IPS-20b (cell line): ENCODE measurements at regions not wholly inside any gene's neighbourhood (a gene's known extent, or its start where the extent isn't known, plus 50 kb on each side); places are given as distances from the start of the nearest gene placed in this dataset.

Experiments
- H3K27ac ChIP-seq: one replicate; pipeline ENCODE4 v1.5.1; 2013; ENCODE audit warnings: low read length
- H3K27me3 ChIP-seq: 2 replicates; pipeline ENCODE4 v1.6.1; 2013; ENCODE audit warnings: mild to moderate bottlenecking, low read length, inconsistent platforms; ENCODE audit not compliant: insufficient read depth
- H3K36me3 ChIP-seq: 2 replicates; pipeline ENCODE4 v1.6.1; 2013; ENCODE audit warnings: low read depth, mild to moderate bottlenecking, inconsistent platforms, low read length, moderate library complexity; ENCODE audit not compliant: insufficient read depth
- H3K4me1 ChIP-seq: 2 replicates; pipeline ENCODE4 v1.6.1; 2013; ENCODE audit warnings: mild to moderate bottlenecking, control low read depth, inconsistent platforms, low read length, moderate library complexity; ENCODE audit not compliant: insufficient read depth
- H3K4me3 ChIP-seq: 2 replicates; pipeline ENCODE4 v1.5.1; 2013; ENCODE audit warnings: mild to moderate bottlenecking, low read length, inconsistent platforms
- H3K9ac ChIP-seq: 2 replicates; pipeline ENCODE4 v1.6.1; 2013; ENCODE audit warnings: low read depth, mild to moderate bottlenecking, inconsistent platforms, low read length, moderate library complexity
- H3K9me3 ChIP-seq: 2 replicates; pipeline ENCODE4 v1.6.1; 2013; ENCODE audit warnings: mild to moderate bottlenecking, low read depth, low read length, inconsistent platforms; ENCODE audit not compliant: insufficient read depth

DNA sequence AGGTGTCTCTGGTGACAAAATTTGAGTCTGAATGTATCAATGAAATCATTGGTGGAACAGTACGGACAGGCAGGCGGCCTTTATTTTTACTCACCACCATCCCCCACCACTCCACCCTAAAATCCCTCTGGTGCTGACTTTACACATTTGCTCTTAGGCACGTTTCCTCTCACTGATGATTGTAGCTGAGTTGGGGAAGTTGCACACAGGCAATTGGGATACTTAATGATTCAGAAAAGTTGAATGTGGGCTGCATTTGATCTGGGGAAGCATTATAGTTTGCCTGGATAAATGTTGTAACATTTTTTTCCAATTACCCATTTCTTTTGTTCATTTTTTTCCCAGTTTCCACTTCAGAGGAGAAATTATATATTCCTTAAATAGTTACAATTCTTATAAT, 658.4 kb downstream of the TLR4 start:
- H3K4me1 ChIP-seq, result no peaks in the 10 kb centered on the region
- H3K4me3 ChIP-seq, result no peak overlapping the region
- H3K9me3 ChIP-seq, result no peaks in the 10 kb centered on the region
- H3K36me3 ChIP-seq, result no peaks in the 10 kb centered on the region
- H3K27ac ChIP-seq, result no peak overlapping the region
- no peaks in the 10 kb centered on the region for H3K27me3 ChIP-seq
- H3K9ac ChIP-seq, result no peak overlapping the region

DNA sequence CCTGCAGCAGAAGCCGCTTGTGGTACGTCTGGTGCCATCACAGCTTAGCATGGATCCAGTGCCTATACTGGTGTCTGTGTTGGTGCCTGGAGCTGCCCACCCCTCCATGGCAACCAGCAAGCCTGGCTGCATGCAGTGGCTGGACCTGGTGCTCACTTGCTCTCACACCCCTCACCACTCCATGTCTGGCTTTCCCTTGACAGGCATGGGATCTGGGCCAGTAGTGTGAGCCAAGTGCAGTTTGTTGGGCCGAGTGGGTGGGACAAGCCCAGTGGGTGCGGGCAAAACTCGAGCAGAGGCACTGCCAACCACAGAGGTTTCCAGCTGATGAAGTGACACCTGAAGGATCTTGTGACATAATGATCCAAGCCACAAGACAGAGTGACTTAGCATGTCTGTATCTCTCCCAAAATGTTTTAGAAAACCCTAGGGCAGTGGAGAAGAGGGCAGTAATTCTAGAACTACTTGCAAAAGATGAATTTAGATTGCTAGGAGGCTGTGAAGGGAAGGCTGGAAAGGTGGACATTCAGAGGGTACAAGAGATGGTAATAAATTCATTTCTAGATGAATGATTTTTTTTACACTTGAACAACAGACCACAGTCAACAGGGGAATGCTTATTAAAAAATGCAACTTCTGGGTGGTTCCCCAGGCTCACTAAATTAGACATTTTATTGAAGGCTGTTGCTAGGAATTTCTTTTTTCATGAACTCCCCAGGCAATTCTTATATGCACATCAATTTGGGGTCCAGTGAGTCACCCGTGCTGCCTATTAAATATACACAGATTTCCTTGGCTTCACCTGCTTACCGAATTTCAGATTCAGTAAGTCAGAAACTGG, 660.3 kb downstream of the TLR4 start:
- H3K27me3 ChIP-seq, result no peaks in the 10 kb centered on the region
- no peaks in the 10 kb centered on the region for H3K4me1 ChIP-seq
- no peaks in the 10 kb centered on the region for H3K36me3 ChIP-seq
- no peaks in the 10 kb centered on the region for H3K9me3 ChIP-seq
- H3K9ac ChIP-seq, result no peak overlapping the region
- H3K27ac ChIP-seq, result no peak overlapping the region
- H3K4me3 ChIP-seq, result no peak overlapping the region

DNA sequence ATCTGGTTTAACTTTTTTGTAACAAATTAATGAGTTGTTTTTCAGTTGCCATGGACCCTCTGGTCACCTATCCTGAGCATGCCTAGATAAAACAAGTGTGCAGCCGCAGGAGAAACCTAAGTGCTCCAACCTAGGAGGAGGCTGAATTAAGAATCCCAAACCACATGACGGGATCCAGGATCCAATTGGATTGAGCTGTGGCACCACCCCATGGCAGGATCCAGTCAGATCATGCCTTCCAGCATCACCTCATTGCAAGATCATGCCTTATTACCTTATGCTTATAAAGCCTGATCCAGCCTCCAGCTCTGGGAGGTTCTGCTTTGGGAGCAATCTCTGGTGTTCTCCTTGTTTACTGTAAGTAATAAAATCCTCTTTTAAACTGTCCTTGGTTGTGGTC, 662.0 kb downstream of the TLR4 start:
- Histone ChIP-seq H3K27ac (no peak overlapping the region), H3K27me3 (no peaks in the 10 kb centered on the region), H3K4me1 (no peaks in the 10 kb centered on the region), H3K9me3 (no peaks in the 10 kb centered on the region), H3K4me3 (no peak overlapping the region), H3K36me3 (no peaks in the 10 kb centered on the region), H3K9ac (no peak overlapping the region)

DNA sequence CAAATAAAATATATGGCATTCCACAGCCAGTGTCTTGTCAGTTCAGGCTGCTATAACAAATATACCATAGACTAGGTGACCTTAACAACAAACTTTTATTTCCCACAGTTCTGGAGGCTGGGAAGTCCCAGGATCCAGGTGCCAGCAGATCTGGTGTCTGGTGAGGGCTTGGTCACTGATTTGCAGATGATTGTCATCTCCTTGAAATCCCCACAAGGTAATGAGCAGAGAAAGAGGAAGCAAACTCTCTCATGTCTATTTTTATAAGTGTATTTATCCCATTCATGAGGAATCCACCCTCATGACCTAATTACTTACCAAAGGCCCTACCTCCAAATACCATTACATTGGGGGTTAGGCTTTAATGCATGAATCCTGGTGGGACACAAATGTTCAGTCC, 663.2 kb downstream of the TLR4 start:
- H3K27me3 ChIP-seq, result no peaks in the 10 kb centered on the region
- no peaks in the 10 kb centered on the region for H3K9me3 ChIP-seq

DNA sequence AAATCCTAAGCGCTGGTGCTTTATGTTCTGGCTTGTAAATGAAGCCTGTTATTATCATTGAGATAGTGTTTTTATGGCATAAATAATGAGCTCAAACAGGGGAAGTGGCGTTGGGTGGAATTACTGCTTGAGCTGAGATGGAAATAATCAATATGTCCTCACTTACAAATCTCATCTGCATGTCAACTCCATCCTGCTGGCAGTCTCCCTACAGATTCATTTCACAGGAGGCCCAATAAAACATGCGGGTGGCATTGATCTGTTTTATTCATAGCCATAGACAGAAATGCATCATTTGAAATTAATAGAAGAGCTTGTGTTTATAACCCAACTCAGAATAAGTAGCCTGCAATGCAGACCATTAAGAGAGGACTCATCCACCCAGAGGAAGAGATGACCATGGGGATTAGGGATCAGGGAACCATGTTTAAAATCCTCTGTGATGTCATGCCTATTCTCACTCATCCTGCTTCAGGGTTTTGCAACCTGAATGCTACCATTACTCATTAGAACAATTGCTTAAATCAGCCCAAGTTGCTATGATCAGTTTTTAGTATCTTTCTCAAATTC, 680.4 kb downstream of the TLR4 start:
- Histone ChIP-seq H3K36me3 (no peaks in the 10 kb centered on the region), H3K4me1 (no peaks in the 10 kb centered on the region), H3K9ac (no peak overlapping the region), H3K27me3 (no peaks in the 10 kb centered on the region), H3K27ac (no peak overlapping the region), H3K9me3 (no peaks in the 10 kb centered on the region), H3K4me3 (no peak overlapping the region)

More for the DNA sequence above, 663.2 kb downstream of the TLR4 start:
- H3K4me1 ChIP-seq, result no peaks in the 10 kb centered on the region
- H3K27ac ChIP-seq, result no peak overlapping the region
- no peak overlapping the region for H3K4me3 ChIP-seq
- no peaks in the 10 kb centered on the region for H3K36me3 ChIP-seq
- no peak overlapping the region for H3K9ac ChIP-seq

DNA sequence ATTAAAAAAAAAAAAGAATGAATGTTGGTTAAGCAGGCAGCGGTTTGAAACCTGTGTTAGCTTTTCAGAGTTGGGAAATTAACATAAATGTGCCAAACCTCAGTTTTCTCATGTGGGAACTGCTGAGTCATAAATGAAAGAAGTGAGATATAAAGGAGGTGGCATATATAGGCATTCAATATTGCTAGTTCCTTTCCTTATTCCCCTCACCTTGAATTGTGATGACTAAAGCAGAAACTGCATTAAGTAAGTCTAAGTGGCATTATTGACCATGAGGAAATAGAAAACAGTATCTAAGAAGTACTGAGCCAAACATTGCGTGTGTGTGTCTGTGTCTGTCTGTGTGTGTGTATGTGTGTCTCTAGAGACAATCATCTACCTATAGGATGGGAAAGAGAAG, 691.2 kb downstream of the TLR4 start:
- Histone ChIP-seq H3K36me3 (no peaks in the 10 kb centered on the region), H3K4me3 (no peak overlapping the region), H3K9me3 (no peaks in the 10 kb centered on the region), H3K27me3 (no peaks in the 10 kb centered on the region), H3K4me1 (no peaks in the 10 kb centered on the region), H3K9ac (no peak overlapping the region), H3K27ac (no peak overlapping the region)

DNA sequence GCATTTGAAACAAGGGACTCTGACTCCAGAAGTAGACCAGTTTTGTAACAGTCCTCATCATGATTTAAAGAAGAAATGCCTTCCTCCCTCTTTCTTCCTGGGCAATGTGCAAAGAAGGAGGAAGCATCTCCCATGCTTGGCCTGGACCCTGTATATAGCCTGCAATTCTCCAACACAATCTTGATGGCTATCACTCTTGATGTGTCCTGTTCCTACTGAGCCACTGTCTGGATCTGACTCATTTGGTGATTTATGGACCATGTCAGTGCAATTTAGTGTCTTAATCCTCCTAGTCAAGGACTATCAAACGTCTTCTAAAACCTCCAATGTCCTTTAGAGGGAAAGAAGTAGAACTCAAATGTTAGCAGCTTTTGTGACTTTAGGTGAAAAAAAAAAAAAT, 697.3 kb downstream of the TLR4 start:
- Histone ChIP-seq H3K27ac (no peak overlapping the region), H3K9ac (no peak overlapping the region), H3K27me3 (no peaks in the 10 kb centered on the region), H3K9me3 (no peaks in the 10 kb centered on the region), H3K4me1 (no peaks in the 10 kb centered on the region), H3K4me3 (no peak overlapping the region), H3K36me3 (no peaks in the 10 kb centered on the region)

DNA sequence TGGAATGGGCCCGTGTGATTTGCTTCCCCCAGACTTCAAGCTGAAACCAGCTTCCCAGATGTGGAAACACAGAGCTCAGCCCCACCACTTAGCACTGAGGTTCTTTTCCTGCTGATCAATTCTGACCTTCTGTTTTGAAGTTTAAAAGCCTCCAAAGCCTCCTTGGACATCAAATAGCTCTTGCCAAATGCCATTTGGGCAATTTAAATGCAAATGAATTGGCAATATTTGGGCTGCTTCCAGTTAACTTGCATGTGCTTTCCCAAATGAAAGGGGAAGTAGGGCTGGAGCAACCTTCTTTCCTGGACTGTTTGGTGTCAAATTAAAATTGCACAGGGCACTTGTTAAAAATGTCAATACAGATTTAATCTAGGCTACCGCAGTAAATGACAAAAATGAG, 710.5 kb downstream of the TLR4 start:
- H3K36me3 ChIP-seq, result no peaks in the 10 kb centered on the region
- H3K9ac ChIP-seq, result no peak overlapping the region
- peaks cover 8% of the 10 kb centered on the region; the same call in 1 of the 2 replicates for H3K4me1 ChIP-seq
- H3K9me3 ChIP-seq, result no peaks in the 10 kb centered on the region
- H3K4me3 ChIP-seq, result no peak overlapping the region
- H3K27ac ChIP-seq, result no peak overlapping the region
- no peaks in the 10 kb centered on the region for H3K27me3 ChIP-seq

DNA sequence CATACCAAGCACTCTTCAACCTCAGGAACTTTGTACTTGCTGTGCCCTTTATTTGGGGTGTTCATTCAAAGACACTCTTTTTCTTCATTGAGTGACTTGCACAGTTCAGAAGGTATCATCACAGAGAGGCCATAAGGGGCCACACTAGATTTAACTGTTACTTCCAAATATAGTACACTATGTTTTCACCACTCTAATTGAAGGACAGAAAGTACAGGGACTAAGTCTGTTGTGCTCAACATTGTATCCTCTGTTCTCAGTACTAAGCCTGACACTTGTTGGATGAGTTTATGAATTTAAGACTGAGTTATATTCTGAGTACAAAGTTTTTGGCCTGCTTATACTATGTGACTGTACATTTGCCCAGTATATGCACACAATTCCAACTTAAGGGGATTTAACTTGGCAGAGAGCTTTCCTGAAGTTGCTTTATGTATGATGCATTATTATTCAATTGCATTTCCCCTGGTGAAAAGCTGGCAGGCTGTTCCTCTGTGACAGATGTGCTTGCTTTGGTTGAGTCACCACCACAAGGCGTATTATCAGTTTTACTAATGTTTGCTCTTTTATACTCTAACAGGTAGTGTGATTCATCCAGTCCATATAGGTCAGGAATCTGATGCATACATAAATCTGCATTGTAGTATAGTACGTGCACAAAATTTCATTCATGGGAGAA, 714.8 kb downstream of the TLR4 start:
- peaks cover 8% of the 10 kb centered on the region; the same call in 1 of the 2 replicates for H3K4me1 ChIP-seq
- no peaks in the 10 kb centered on the region for H3K9me3 ChIP-seq
- no peaks in the 10 kb centered on the region for H3K27me3 ChIP-seq
- H3K27ac ChIP-seq, result no peak overlapping the region
- H3K4me3 ChIP-seq, result no peak overlapping the region
- no peaks in the 10 kb centered on the region for H3K36me3 ChIP-seq
- H3K9ac ChIP-seq, result no peak overlapping the region

DNA sequence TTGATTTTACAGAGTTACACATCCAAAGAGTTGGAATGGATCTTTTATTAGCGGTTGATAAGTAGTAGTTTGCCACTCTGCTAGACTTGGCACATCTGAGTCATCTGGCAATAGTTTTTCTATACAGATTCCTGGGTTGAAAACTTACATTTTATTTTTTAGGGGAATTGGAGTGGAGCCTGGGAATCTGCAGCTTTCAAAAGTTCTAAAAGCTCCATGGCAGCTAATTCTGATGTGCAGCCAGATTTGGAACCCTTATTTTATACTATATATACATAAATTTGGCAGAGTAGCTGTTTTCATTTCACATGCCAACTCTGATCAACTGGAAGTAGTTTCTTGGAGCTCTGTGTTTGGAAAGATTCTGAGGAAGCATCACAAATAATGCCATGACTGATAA, 715.5 kb downstream of the TLR4 start:
- H3K27ac ChIP-seq, result no peak overlapping the region
- no peaks in the 10 kb centered on the region for H3K36me3 ChIP-seq
- H3K27me3 ChIP-seq, result no peaks in the 10 kb centered on the region
- peaks cover 4% of the 10 kb centered on the region; the same call in 1 of the 2 replicates for H3K4me1 ChIP-seq
- no peaks in the 10 kb centered on the region for H3K9me3 ChIP-seq
- no peak overlapping the region for H3K4me3 ChIP-seq
- H3K9ac ChIP-seq, result no peak overlapping the region

DNA sequence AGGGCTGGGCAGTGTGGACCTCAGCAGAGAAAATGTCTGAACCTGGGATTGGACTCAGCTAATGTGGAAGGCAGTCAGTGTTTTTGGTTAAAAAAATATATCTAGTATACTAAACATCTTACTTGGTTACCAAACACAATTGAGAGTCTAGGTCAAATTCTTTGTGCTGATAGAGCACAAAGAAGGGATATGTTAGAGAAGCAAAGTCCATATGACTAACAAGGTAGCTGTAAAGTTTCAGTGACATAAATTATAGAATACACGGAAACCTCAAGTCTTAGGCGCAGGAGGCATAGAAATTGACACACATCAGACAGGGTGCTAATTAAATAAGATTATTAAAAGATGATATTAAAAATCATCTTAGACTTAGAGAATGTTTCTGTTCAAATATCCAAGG, 718.3 kb downstream of the TLR4 start:
- H3K4me3 ChIP-seq, result no peak overlapping the region
- no peaks in the 10 kb centered on the region for H3K27me3 ChIP-seq

DNA sequence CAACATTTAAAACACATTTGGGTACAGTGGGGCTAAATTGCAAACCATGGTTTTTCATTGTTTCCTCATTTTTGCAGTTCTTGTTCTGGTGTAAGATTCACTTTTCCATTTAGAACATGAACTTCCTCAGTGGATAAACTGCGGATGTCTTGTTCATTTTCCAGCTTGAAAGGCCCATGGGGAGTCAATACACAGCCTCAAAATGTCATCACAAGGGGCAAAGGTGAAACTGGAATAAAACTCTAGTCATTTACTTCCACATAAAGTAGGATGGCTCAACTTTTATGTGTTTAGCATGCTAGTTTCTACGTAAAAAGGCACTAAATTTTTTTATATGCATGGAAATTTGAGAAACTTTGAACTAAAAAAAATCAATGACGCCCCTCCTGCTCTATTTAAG, 718.8 kb downstream of the TLR4 start:
- no peak overlapping the region for H3K4me3 ChIP-seq
- no peak overlapping the region for H3K27ac ChIP-seq
- no peaks in the 10 kb centered on the region for H3K9me3 ChIP-seq
- no peaks in the 10 kb centered on the region for H3K27me3 ChIP-seq
- H3K4me1 ChIP-seq, result no peaks in the 10 kb centered on the region
- no peaks in the 10 kb centered on the region for H3K36me3 ChIP-seq
- H3K9ac ChIP-seq, result no peak overlapping the region

More for the DNA sequence above, 718.3 kb downstream of the TLR4 start:
- H3K36me3 ChIP-seq, result no peaks in the 10 kb centered on the region
- no peaks in the 10 kb centered on the region for H3K4me1 ChIP-seq
- H3K9me3 ChIP-seq, result no peaks in the 10 kb centered on the region
- no peak overlapping the region for H3K27ac ChIP-seq
- H3K9ac ChIP-seq, result no peak overlapping the region
